ENCODE measurements at regions not wholly inside any gene's neighbourhood (a gene's known extent, or its start where the extent isn't known, plus 50 kb on each side); places are given as distances from the start of the nearest gene placed in this dataset.

- intact Hi-C loops (cut with DNase I; ENCODE audit: low total_unique reads): no loop called here
- Histone ChIP-seq H3K4me3 (no peak overlapping the region), H3K27ac (no peak overlapping the region), H3K4me1 (no peaks in the 10 kb centered on the region), H3K27me3 (no peaks in the 10 kb centered on the region), H3K36me3 (no peaks in the 10 kb centered on the region), H3K9me3 (no peaks in the 10 kb centered on the region)
- no peak for DNase-seq
- TF ChIP-seq CTCF (IDR thresholded peaks at IDR 0.05) (no peak), POLR2A (IDR thresholded peaks at IDR 0.05) (no peak)
Observed at GRCh38 chr2:59590798-59591197, 962.7 kb downstream of the BCL11A start.

- Histone ChIP-seq H3K27ac (peak overlapping the region in 1 of 2 donors; percentile 19), H3K4me3 (no peak overlapping the region), H3K4me1 (no peaks in the 10 kb centered on the region), H3K9me3 (no peaks in the 10 kb centered on the region), H3K27me3 (no peaks in the 10 kb centered on the region), H3K36me3 (no peaks in the 10 kb centered on the region)
- peak; percentile 16 to 18 for DNase-seq
- intact Hi-C loops (cut with DNase I; ENCODE audit: low total_unique reads): no loop called here
- TF ChIP-seq CTCF (IDR thresholded peaks at IDR 0.05): no peak
- TF ChIP-seq POLR2A (IDR thresholded peaks at IDR 0.05): no peak
Observed at GRCh38 chr2:59589881-59590280, 963.6 kb downstream of the BCL11A start.

- DNase-seq: no peak
- TF ChIP-seq POLR2A (IDR thresholded peaks at IDR 0.05) (no peak), CTCF (IDR thresholded peaks at IDR 0.05) (no peak)
- H3K4me1 ChIP-seq: no peaks in the 10 kb centered on the region
- intact Hi-C loops (cut with DNase I; ENCODE audit: low total_unique reads): no loop called here
- H3K27ac ChIP-seq: no peak overlapping the region
- no peaks in the 10 kb centered on the region for H3K36me3 ChIP-seq
- H3K4me3 ChIP-seq: no peak overlapping the region
- H3K9me3 ChIP-seq: no peaks in the 10 kb centered on the region
- no peaks in the 10 kb centered on the region for H3K27me3 ChIP-seq
Observed at GRCh38 chr2:59588286-59588685, 965.2 kb downstream of the BCL11A start.

- DNase-seq: no peak
- Histone ChIP-seq H3K27me3 (no peaks in the 10 kb centered on the region), H3K27ac (no peak overlapping the region), H3K9me3 (no peaks in the 10 kb centered on the region), H3K36me3 (no peaks in the 10 kb centered on the region), H3K4me1 (no peaks in the 10 kb centered on the region), H3K4me3 (no peak overlapping the region)
- TF ChIP-seq CTCF (IDR thresholded peaks at IDR 0.05) (no peak), POLR2A (IDR thresholded peaks at IDR 0.05) (no peak)
- intact Hi-C loops (cut with DNase I; ENCODE audit: low total_unique reads): no loop called here
Observed at GRCh38 chr2:59586176-59586575, 967.3 kb downstream of the BCL11A start.

GRCh38 chr2:59585655-59586054, 967.8 kb downstream of the BCL11A start:
- Histone ChIP-seq H3K36me3 (no peaks in the 10 kb centered on the region), H3K27ac (no peak overlapping the region), H3K4me3 (no peak overlapping the region), H3K4me1 (no peaks in the 10 kb centered on the region), H3K27me3 (no peaks in the 10 kb centered on the region), H3K9me3 (no peaks in the 10 kb centered on the region)
- TF ChIP-seq CTCF (IDR thresholded peaks at IDR 0.05): no peak
- no peak for TF ChIP-seq POLR2A (IDR thresholded peaks at IDR 0.05)
- DNase-seq: no peak
- intact Hi-C loops (cut with DNase I; ENCODE audit: low total_unique reads): no loop called here
